Ishikawa (cell line): ENCODE measurements at regions not wholly inside any gene's neighbourhood (a gene's known extent, or its start where the extent isn't known, plus 50 kb on each side); places are given as distances from the start of the nearest gene placed in this dataset.

Source experiments
- CEBPB ChIP-seq: IDR thresholded peaks from 2 replicates; pipeline ENCODE4 v1.6.1; 2012
- CREB1 ChIP-seq: IDR thresholded peaks from 2 replicates; pipeline ENCODE4 v1.6.1; 2012; ENCODE audit warnings: low read depth
- EGR1 ChIP-seq: IDR thresholded peaks from 2 replicates; pipeline ENCODE4 v1.6.1; 2012
- EP300 ChIP-seq: IDR thresholded peaks from 2 replicates; pipeline ENCODE4 v1.6.1; 2012; ENCODE audit warnings: borderline replicate concordance
- FOXM1 ChIP-seq: IDR thresholded peaks from 2 replicates; pipeline ENCODE4 v1.6.1; 2012; ENCODE audit warnings: low read depth, borderline replicate concordance
- MAX ChIP-seq: IDR thresholded peaks from 2 replicates; pipeline ENCODE4 v1.6.1; 2012
- NFIC ChIP-seq: IDR thresholded peaks from 2 replicates; pipeline ENCODE4 v1.6.1; 2012
- RAD21 ChIP-seq: IDR thresholded peaks from 2 replicates; pipeline ENCODE4 v1.6.1; 2012; ENCODE audit warnings: low read depth
- REST ChIP-seq: IDR thresholded peaks from 2 replicates; pipeline ENCODE4 v1.6.1; 2012; ENCODE audit warnings: low read depth, mild to moderate bottlenecking
- TAF1 ChIP-seq: IDR thresholded peaks from 2 replicates; pipeline ENCODE4 v1.6.1; 2012; ENCODE audit warnings: low read depth, mild to moderate bottlenecking
- TCF12 ChIP-seq: IDR thresholded peaks from 2 replicates; pipeline ENCODE4 v1.6.1; 2012; ENCODE audit warnings: low read depth
- TEAD4 ChIP-seq: IDR thresholded peaks from 2 replicates; pipeline ENCODE4 v1.6.1; 2012
- USF1 ChIP-seq: IDR thresholded peaks from 2 replicates; pipeline ENCODE4 v1.6.1; 2012
- YY1 ChIP-seq: IDR thresholded peaks from 2 replicates; pipeline ENCODE4 v1.6.1; 2012; ENCODE audit warnings: low read depth
- ZBTB7A ChIP-seq: IDR thresholded peaks from 2 replicates; pipeline ENCODE4 v1.6.1; 2012; ENCODE audit warnings: low read depth

GRCh38 chr7:132051311-132051710 lies 494.9 kb upstream of the PODXL start:
- no peak for TF ChIP-seq NFIC

GRCh38 chr7:132049462-132050304 lies 493.3 kb upstream of the PODXL start:
- no peak for TF ChIP-seq TCF12
- peak; percentile 38 for TF ChIP-seq RAD21
- no peak for TF ChIP-seq REST
- TF ChIP-seq CEBPB, result no peak

- TF ChIP-seq CREB1, result no peak
- no peak for TF ChIP-seq RAD21
- TF ChIP-seq EP300, result no peak
- no peak for TF ChIP-seq CEBPB
- TF ChIP-seq NFIC, result no peak
- no peak for TF ChIP-seq REST
- TF ChIP-seq TEAD4, result no peak
- TF ChIP-seq EGR1, result no peak
- no peak for TF ChIP-seq USF1
These were observed 489.1 kb upstream of the PODXL start for GRCh38 chr7:132045481-132045980.

- TF ChIP-seq REST, result no peak
- TF ChIP-seq EGR1, result no peak
- no peak for TF ChIP-seq TCF12
- no peak for TF ChIP-seq TAF1
- no peak for TF ChIP-seq ZBTB7A
- no peak for TF ChIP-seq RAD21
- TF ChIP-seq CREB1, result no peak
- no peak for TF ChIP-seq YY1
- no peak for TF ChIP-seq USF1
- no peak for TF ChIP-seq MAX
- no peak for TF ChIP-seq NFIC
- no peak for TF ChIP-seq FOXM1
- TF ChIP-seq CEBPB, result no peak
- no peak for TF ChIP-seq EP300
- TF ChIP-seq TEAD4, result no peak
These were observed 488.6 kb upstream of the PODXL start for GRCh38 chr7:132045002-132045401.

GRCh38 chr7:132044247-132044646 lies 487.8 kb upstream of the PODXL start:
- TF ChIP-seq REST (no peak), USF1 (no peak), EGR1 (no peak), EP300 (no peak), NFIC (no peak), MAX (no peak), ZBTB7A (no peak), FOXM1 (no peak), RAD21 (no peak), TCF12 (no peak), TAF1 (no peak), CREB1 (no peak)
